Activated CD8-positive, alpha-beta memory T cell treated with anti-CD3 and anti-CD28 coated beads, Interleukin-2, amount 50 U/mL, for 24 hours (primary cell): ENCODE measurements at regions not wholly inside any gene's neighbourhood (a gene's known extent, or its start where the extent isn't known, plus 50 kb on each side); places are given as distances from the start of the nearest gene placed in this dataset.
"Not testable (repeated sequence)": the region's sequence is repeated elsewhere in the genome, so short reads cannot be mapped to it uniquely, and the experiment has no call there.

Experiments used
- DNase-seq: peaks from one replicate; pipeline ENCODE4 v3.0.0-alpha.2; 2020; ENCODE audit errors: extremely low read depth

DNA sequence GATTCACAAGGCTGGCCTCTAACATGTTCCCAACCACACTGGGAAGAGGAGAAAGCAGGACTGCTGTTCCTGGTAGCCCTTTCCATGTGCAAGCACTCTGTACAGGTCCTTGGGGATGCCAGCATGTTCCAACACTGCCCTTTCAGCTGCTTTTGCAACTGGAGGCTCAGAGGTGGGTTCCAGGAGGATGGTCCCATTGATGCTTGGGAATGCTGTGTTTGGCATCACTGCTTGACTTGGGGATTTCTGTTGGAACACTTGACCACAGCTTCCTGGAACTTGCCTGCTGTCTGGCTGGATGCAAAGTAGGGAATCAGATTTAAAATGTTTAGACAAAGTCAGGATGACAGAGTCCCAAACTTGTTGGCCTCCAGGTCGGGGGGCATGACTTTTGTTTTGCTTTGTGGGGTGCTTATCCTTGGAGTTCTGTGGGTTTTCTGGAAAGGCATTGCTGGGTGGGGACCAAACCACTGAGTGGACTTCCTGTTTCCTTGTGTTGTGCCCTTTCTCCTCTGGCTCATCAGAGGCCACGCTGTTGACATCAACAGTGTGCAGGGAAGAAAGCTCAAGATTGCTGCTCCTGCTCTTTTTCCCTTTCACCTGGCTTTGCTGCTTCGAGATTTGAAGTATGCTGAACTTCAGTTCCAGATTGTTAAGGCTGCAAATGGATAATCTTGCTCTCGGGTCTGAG is 148.5 kb upstream of the RPS23 start:
- no peak for DNase-seq

DNA sequence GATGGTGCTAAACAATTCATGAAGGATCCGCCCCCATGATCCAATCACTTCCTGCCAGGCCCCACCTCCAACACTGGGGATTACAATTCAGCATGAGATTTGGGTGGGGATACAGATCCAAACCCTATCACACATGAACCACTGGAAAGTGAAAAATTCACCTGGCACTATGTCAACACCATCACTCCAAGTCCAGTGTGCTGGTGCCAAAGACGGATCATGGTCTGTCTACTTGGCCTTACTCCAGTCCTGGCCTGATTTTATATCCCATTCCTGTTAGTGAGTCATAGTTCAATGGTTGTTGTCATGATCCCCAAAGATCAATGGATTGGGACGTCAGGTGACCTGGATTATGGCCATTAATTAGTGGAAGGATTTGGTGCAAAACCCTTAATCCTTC is 147.4 kb upstream of the RPS23 start:
- no peak for DNase-seq

DNA sequence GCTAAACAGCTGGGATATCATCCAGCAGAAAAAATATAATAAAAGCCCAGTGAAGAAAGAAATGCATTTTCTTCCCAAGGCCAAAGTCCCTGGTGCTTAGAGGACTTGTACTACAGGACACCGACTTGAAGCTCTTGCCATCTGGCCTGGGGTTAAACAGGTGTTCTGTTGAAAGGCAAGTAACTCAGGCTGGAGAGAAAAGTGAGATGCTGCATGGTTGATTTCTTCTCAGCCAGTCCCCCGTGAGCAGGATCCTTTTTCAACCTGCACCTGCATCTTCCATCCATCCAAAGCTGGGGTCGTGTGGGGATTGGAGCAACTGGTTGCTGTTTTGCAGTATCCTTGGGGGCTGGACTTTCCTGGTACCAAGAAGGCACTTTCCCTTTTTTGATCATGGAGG is 146.1 kb upstream of the RPS23 start:
- DNase-seq: no peak

DNA sequence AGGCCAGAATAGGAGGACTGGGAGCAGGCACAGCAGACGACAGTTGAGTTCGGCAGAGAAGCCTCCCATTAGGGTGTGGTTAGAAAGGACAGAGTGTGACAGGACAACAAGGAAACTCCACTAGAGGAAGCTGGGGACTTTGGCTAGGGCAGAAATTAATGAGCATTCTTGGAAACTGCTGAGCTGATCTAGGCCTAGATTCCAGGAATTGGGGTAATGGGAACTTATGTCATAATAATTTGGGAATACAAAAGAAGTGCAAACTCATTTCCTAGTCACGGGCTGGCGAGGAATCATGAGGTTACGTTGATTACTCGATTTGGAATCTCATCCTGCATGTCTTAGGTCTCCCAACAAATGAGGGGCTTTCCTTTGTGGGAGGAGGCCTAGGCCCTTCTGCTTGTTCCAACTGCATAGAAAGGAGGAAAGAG is 144.6 kb upstream of the RPS23 start:
- DNase-seq: no peak

DNA sequence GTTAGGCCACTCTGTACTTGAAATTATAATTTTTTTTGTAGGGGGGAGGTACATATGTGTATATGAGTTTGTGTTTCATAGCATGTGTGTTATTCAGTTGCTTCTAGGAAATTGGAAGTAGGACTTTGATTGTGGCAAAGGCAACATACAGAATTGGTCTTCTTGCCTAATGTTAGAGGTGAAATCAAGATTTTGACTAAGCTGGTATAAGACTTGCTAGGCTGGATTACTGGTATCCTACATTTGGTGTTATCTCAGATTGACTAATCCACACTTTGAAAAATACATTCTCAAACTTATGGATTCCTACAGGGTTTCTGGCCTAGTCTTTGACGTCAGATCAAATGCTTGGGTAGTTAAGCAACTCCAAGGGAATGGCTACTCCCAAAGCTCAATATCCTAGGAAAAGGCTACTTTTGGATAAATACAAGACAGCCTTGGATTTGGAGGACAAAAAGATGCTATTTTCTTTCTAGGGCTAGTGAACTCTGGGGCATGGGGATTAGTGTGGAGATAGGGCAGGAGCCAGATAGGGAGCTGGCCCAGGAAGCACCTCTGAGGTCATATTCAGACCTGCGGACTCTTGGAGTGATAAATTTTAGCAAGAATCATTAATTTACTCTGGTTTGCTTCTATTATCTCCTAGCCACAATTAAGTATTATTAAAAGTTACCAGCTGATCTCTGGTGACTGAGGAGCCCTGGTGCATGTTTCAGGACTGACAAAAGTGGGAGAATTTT is 144.0 kb upstream of the RPS23 start:
- no peak for DNase-seq

DNA sequence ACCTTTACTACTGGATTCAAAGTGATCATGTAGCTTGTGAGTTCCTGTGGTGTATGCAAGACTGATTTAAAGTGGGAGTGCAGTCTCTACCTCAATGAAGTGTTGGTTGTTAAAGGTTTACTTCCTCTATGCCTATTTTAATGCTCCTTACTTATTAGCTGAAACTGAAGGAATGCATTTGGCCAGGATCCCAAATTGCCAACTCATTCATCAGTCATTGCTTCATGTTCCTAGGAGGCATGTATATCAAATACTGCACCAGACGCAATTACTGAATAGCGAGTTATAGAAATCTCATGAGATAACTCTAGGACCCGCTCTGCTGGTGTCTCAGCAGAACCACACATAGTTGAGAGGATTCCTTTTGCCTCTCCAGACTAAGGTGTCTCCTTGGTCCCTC is 143.0 kb upstream of the RPS23 start:
- DNase-seq: no peak

DNA sequence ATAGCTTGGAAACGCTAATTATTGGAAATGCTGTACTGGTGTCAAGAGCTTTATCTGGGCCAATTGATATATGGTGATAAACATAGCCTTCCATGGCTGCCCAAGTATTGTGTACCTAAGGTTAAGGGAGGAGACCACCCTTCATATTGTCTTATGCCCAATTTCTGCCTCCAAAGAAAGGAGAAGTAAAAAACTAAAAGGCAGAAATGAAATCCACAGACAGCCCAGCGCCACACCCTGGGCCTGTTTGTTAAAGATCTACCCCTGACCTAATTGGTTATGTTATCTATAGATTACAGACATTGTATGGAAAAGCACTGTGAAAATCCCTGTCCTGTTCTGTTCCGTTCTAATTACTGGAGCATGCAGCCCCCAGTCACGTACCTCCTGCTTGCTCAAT is 142.4 kb upstream of the RPS23 start:
- DNase-seq: not testable (repeated sequence)

DNA sequence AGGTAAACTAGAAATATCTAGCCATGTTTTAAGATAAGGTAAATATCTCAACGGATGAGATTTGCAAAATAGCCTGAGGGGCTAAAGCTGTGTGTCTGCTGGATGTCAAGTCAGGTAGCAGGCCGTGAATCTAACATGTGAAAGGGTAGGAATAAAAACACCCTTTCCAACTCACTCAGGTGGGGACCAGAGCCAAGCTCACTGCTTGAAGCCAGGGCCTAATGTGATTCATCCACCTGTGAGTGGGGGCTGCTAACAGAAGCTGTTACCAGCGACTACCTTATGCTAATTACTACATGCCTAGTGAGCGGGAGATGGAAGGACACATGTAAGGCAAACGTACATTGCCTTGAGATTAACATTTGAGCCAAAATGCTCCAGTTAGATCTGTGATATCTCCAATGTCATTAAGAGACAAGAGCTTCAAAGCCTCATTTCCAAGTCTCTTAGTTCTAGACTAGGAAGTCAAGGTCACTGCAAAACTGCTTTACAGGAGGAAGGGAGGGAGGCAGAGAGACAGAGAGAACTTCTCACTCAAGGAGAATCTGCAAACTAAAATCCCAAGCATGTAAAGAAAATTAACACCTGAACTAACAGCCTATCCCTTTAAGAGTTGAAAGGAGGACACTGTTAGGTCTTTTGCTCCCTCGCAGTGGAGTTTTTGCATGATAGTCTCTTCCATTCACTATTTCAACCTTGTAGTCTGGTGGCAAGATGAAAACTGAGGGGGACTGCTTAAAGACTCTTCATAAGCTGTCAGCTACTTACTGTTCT is 141.6 kb upstream of the RPS23 start:
- DNase-seq: no peak

DNA sequence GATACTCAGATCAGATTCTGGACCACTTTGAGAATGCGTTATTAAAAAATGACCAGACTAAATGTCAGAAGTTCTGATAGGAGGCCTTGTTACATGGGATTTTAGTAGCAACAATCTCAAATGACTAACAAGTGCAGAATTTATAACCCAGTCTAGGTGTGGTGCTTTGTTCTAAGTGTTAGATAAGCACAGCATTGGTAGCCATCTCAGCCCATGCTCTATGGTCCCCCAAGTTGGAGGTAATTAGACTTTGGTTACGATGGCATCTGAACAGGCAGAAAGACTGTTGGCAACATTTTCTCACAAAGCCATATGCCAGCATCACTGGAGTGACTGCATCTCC is 140.4 kb upstream of the RPS23 start:
- DNase-seq: no peak

DNA sequence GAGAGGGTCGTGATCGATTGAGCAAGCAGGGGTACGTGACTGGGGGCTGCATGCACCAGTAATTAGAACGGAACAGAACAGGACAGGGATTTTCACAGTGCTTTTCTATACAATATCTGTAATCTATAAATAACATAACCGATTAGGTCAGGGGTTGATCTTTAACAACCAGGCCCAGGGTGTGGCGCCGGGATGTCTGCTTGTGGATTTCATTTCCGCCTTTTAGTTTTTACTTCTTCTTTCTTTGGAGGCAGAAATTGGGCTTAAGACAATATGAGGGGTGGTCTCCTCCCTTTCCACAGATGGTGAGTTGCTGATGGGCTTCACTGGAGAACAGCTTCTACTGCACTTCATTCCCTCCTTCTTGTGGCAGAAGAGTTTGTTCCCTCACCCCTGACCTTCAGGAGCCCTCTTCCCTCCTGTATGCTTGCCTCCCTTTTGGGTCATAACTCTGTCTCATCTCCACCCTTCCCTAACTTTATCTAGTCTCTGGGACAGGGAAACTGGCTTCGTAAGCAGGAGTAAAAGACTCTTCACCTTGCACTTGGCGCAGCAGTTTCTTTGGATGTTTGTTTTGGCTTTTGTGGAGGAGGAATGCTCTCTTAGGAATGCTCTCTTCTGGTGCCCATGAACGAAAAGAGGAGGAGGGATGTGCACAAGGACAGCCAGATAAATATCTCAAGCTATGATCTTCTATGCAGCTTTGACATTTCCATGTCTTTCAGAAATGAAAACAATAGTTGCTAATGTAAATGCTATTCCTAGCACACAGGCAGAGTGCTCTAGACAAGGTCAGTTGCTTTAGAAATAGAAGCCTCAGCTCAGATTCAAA is 139.8 kb upstream of the RPS23 start:
- DNase-seq: no peak

DNA sequence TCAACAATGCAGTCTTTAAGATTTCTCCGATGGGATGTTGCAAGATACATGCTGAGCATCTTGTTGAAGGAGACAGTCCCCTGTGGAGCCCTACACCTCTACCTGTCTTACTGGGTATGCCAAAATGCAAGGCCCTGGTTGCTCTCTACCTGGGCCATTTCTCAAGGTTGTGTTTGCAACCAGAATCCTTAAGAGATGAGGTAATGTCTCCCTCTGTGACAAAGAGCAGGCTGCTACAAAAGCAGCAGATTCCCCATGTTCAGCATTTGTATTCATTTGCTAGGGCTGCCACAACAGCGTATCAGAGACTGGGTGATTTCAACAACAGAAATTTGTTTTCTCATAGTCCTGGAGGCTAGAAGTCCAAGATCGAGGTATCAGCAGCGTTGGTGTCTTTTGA is 138.4 kb upstream of the RPS23 start:
- DNase-seq: no peak

DNA sequence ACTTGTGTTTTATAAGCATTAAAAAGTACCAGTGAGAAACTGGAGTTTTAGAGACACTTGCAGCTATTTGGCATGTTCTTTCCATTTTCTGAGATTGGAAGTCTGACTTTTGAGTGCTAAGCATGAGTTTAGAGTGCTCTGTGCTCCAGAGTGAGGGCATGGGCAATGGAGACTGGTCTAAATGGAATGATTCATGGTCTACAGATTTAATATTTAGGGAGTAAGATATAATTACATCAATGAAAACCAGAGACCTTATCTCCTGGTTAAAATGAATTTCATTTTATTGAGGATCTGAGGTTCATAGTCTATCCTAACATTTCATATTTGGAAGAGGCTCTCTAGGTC is 135.9 kb upstream of the RPS23 start:
- DNase-seq: no peak

DNA sequence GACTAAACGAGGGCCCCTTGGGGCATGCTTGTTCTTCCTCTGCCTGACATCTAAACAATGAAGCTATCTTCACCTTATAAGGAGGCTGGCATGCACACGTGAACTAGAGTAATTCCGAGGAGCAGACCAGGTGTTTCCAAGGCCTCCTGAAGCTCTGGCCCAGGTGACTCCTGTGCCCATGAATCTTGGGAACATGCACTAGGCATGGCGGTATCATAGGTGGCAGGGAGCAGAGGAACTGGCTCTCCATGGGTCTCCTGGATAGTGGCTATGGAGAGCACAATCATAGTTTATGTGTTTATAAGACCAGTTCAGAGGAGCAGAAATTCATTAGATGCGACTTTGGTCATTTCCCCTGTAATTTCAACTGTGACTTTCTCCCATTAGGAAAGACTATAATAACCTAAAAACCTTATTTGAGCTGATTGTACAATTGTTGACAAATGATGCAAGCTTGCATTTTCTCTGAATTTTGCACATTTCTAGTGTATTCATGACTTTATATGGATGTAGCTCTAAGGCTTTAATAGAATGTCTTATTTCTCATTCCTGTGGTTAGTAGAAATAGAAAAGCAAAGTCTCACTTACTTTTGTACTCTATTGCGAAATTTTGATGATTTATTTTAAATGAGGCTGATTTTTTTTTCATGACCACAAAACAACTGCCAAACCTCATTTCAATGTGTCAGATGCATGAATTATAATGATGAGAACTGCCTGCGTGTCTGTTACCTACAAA is 135.3 kb upstream of the RPS23 start:
- DNase-seq: no peak

DNA sequence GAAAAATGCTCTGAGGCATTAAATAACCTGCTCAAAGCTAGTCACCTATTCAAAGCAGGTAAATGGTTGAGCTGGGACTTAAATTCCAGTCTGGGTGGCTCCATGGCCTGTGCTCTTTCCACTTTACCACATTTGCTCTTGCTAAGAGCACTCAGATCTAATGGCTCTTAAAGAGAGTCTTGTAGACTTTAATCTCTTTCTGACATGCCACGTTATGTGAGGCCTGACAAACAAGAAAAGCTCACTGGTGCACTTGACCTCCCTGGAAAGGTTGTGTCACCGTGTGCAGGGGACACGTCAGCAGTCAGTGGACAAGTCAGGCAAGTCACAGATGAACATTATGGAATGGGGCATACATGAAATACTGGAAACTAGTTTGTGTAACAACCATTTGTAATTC is 129.9 kb upstream of the RPS23 start:
- no peak for DNase-seq

DNA sequence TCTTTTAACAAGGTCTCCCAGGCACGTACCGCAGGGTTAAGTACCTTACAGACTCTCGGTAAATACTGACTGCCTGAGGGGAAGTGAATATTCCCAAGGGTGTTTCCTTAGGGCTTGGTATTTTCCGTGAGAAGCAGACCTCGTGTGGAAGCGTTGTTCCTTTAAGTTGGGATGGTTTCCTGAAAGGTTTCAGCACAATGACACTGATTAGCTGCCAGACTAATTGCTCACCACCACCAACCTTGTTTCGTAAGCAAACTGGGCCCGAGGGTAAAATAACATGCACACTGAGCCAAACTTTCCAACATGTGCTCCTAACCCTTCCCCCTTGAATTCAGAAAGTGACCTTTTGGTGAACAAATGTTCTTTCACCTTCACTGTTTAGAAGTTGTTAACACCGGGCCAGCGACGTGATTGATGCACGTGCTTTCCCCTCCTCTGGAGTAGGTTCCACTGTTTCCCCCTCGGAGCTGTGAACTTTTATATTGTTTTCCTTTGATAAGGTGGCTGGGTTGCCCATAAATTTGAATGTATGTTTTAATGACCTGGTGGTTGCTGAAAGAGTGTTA is 128.1 kb upstream of the RPS23 start:
- DNase-seq: no peak

DNA sequence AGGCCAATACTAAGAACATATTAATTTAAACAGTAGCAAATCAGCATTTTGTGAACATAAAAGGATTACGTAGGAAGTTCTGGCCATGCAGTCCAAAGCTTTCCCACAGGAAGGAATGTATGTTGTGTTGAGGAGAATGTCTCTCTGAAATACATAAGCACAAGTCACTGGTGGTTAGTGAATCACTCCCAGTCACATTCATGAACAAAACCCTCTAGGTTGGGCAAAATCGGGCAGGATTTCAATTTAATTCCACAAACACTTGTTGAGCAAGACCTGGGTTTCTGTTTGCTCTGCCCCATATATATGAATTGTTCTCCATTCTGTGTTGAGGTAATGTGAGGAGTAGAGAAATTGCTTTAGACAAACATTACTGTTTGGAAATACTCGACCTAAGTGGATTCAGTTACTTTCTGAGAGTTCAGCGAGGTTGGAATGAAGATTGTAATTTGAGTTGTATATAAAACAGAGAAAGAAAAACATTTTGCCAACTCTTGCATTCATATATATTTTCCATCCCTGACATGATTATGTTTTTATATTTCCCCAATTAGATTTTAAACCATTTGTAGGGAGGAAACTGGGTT is 127.6 kb upstream of the RPS23 start:
- DNase-seq: no peak

DNA sequence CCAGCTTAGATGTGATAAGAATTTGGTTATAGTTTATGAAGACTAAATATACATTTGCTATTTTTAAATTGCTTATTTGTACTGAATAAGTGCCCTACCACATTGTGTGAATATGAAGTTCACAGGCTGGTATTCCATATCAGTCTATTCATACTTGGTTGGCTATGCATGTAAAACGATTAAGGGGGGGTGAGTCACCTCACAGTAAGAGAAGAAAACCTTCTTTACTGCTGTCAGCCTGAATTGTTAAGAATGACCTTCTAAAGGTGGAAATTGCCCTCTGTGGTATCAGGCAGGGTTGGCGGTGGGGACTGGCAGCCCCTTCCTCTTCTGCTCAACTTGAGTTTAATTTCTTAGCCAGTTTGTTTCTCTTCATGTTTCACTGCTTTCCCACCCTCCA is 127.0 kb upstream of the RPS23 start:
- no peak for DNase-seq

DNA sequence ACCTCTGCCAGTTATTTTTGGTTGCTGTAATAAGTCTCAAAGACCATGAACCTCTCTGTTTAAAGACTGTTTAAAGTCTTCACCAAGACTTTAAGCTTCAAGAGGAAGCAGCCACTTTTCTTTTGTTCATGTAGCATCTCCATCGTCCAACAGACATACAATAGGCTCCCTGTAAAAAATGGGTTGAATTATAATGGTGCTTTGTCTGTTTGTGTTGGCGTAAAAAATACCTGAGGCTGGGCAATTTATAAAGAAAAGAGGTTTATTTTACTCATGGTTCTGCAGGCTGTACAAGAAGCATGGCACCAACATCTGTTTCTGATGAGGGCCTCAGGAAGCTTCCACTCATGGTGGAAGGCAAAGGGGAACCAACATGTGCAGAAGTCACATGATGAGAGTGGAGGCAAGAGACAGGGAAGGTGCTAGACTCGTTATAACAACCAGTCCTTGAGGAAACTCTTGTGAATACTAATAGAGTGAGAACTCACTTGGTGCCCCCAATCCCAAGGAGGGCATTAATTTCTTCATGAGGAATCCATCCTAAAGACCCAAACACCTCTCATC is 126.3 kb upstream of the RPS23 start:
- no peak for DNase-seq

DNA sequence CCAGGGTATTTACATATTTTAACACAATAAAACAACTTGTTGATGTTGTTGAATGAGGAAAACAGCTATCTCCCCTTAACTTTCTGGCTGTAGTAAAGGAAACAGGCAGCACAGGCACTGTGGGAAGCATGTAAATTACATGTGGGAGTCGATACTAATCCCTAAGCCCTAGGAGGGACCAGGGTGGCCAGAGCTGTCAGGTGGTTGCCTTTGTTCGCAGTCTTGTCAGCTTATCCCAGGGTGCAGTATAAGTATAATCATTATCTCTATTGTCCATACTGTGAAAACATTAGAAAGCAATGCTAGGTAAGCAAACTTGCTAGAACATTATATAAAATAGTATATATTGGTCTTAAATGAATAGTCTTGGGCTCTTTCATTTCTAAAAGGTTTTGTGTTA is 125.6 kb upstream of the RPS23 start:
- no peak for DNase-seq

DNA sequence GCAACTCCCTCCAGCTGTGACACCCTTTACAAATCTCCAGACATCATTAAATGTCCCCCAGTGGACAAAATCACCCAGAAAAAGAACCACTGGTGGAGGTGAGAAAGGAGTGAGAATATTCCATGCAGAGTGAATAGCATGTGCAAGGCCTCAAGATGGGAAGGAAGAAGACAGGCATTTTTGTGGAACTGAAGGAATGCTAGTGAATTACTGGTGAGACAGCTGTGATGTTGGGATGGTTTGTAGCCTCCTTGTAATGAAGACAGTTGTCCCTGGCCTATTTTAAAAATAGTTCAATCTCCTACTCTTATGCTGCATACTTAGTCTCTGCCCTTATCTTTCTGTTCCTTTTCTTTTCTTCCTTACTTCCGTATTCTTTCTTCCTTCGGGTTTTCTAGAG is 124.9 kb upstream of the RPS23 start:
- DNase-seq: no peak

DNA sequence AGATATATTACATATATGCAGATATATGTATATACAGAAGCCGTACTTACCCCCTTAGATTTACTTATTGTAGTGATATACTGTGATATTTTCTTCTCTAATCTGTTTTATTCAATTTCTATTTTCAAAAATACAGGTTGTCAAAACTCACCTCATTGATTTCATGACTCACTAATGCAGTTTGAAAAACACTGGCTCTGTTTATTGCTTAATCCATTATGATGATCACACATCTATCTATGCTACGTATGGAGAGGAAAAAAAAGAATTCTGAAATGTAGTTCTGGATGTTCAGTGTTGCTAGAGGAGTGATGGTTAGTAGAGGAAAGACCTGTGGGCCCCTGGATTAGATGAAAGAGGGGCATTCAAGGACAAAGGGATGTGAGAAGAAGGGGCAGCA is 121.0 kb upstream of the RPS23 start:
- no peak for DNase-seq
